Activated T-helper 2 cell treated with anti-CD3 and anti-CD28 coated beads, Interferon-gamma antibody, Interleukin-2, Interleukin-4, amounts not matched to agents 10 μg/mL and 5 μg/mL and 100 μg/mL, durations not matched to agents 14 hours and 24 hours and 36 hours (primary cell): ENCODE measurements at regions not wholly inside any gene's neighbourhood (a gene's known extent, or its start where the extent isn't known, plus 50 kb on each side); places are given as distances from the start of the nearest gene placed in this dataset.
"Not testable (repeated sequence)": the region's sequence is repeated elsewhere in the genome, so short reads cannot be mapped to it uniquely, and the experiment has no call there.

ENCODE experiments used
- DNase-seq: peaks from one replicate; pipeline ENCODE4 v3.0.0; 2021; ENCODE audit warnings: low spot score
- H3K27ac Mint-ChIP-seq: one replicate; pipeline ENCODE4 v1.8.0; 2021; ENCODE audit warnings: mixed read lengths
- H3K27me3 Mint-ChIP-seq: one replicate; pipeline ENCODE4 v1.8.0; 2021; ENCODE audit warnings: low read depth, mixed read lengths
- H3K36me3 Mint-ChIP-seq: one replicate; pipeline ENCODE4 v1.8.0; 2021; ENCODE audit warnings: low read depth, mixed read lengths
- H3K4me1 Mint-ChIP-seq: one replicate; pipeline ENCODE4 v1.8.0; 2021; ENCODE audit warnings: low read depth, mixed read lengths
- H3K4me3 Mint-ChIP-seq: one replicate; pipeline ENCODE4 v1.8.0; 2021; ENCODE audit warnings: low read depth, mild to moderate bottlenecking, moderate library complexity, mixed read lengths
- H3K9me3 Mint-ChIP-seq: one replicate; pipeline ENCODE4 v1.8.0; 2021; ENCODE audit warnings: mixed read lengths
- intact Hi-C: fragments of 100-400 bp; cut with micrococcal nuclease; formaldehyde crosslinking; loops from one replicate; pipeline ENCODE4 v1.15.1; 2023

DNA sequence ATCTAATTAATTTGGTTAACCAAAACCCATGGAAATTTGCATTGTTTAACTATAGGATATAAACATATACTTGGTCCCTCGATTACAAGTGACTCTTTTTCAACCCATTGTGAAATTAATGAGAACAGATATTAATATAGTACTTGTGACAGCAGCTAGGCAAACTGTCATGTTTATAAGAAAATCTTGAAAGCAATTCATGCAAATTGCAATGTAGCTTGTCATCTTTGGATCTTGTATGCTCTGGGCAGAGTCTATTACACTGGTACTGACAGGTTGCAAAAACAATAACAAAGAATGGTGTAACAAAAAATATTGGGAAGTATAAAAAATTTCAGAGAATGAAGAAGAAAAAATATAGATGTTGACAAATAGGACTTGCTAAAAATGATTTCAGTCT is 941.0 kb downstream of the DNAH5 start:
- H3K4me3 Mint-ChIP-seq: no peak overlapping the region
- H3K27me3 Mint-ChIP-seq: no peaks in the 10 kb centered on the region
- H3K27ac Mint-ChIP-seq: no peak overlapping the region
- no peaks in the 10 kb centered on the region for H3K36me3 Mint-ChIP-seq
- H3K4me1 Mint-ChIP-seq: no peaks in the 10 kb centered on the region
- no peak for DNase-seq
- H3K9me3 Mint-ChIP-seq: peaks cover 56% of the 10 kb centered on the region
- intact Hi-C loops: no loop called here

DNA sequence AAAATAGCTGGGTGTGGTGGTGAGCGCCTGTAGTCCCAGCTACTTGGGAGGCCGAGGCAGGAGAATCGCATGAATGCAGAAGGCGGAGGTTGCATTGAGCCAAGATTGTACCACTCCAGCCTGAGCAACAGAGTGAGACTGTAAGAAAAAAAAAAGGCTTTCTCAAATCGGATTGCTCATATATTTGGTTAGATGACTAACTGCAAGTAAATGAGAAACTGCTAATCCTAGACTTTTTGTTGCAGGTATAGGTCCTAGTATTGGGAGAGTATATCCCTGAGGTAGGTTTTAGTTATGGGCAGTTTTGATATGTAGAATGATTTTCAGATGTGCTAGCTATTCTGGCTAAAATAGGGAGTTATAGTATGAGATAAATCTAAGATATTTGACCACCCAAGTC is 944.8 kb downstream of the DNAH5 start:
- H3K4me3 Mint-ChIP-seq: no peak overlapping the region
- peaks cover 50% of the 10 kb centered on the region for H3K9me3 Mint-ChIP-seq
- H3K36me3 Mint-ChIP-seq: no peaks in the 10 kb centered on the region
- no peak overlapping the region for H3K27ac Mint-ChIP-seq
- no peaks in the 10 kb centered on the region for H3K4me1 Mint-ChIP-seq
- DNase-seq: no peak
- intact Hi-C loops: no loop called here
- no peaks in the 10 kb centered on the region for H3K27me3 Mint-ChIP-seq

DNA sequence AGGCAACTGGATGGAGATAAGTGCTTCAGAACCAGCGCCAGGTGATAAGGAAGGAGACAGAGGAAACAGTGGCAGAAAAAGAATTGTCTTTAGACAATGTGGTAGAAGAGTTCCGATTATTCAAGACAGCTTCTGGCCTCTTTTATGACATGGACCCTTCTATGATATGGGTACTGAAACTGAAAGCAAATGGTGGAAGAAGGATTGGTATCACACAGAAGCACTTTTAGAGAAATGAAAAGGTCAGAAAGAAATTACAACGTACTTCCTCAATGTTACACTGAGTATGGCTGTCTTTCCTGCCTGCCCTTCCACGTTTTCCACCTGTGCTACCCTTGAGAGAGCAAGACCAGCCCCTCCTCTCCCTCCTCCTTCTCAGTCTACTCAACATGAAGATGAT is 959.3 kb downstream of the DNAH5 start:
- intact Hi-C loops: no loop called here
- Mint-ChIP-seq H3K4me3 (no peak overlapping the region), H3K27ac (no peak overlapping the region), H3K9me3 (peaks cover 51% of the 10 kb centered on the region), H3K27me3 (no peaks in the 10 kb centered on the region), H3K4me1 (no peaks in the 10 kb centered on the region), H3K36me3 (no peaks in the 10 kb centered on the region)
- DNase-seq: no peak

DNA sequence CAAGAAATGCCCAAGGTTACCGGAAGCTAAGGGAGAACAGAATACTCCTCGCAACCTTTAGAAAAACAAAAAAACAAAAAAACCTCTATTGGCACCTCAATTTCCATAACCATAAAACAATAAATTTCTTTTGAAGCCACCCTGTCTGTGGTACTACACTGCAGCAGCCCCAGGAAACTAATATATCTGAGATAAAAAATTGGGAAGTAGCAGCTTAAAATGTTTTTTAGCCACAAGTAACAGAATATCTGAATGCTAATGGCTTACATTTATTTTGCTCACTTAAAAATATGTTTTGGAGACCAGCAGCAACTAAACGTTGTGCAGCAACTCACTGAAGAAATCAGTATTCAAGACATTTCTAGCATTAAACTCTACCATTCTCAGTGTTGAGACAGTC is 969.6 kb downstream of the DNAH5 start:
- no peaks in the 10 kb centered on the region for H3K27me3 Mint-ChIP-seq
- H3K4me1 Mint-ChIP-seq: no peaks in the 10 kb centered on the region
- H3K36me3 Mint-ChIP-seq: no peaks in the 10 kb centered on the region
- H3K27ac Mint-ChIP-seq: no peak overlapping the region
- intact Hi-C loops: no loop called here
- peaks cover 29% of the 10 kb centered on the region for H3K9me3 Mint-ChIP-seq
- DNase-seq: no peak
- no peak overlapping the region for H3K4me3 Mint-ChIP-seq

DNA sequence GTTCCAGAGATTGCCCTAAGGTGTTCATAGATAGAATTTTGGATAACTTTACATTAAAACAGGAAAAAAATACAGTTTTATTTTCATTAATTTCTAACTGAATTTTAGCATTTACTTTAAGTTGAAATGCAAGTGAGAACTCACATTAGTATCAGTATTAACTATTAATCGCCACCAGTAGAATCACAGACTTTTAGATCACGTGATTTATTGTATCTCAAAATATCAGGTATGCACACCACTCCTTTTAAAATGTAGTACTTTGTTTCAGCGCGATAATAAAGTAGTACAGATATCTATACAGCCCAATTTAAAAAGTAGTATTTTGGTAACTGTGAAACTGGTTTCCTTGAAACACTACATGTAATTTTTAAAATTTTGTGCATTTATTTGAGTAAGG is 978.7 kb downstream of the DNAH5 start:
- intact Hi-C loops: no loop called here
- Mint-ChIP-seq H3K36me3 (no peaks in the 10 kb centered on the region), H3K4me3 (no peak overlapping the region), H3K4me1 (no peaks in the 10 kb centered on the region), H3K9me3 (peaks cover 33% of the 10 kb centered on the region), H3K27ac (no peak overlapping the region), H3K27me3 (no peaks in the 10 kb centered on the region)
- DNase-seq: no peak

DNA sequence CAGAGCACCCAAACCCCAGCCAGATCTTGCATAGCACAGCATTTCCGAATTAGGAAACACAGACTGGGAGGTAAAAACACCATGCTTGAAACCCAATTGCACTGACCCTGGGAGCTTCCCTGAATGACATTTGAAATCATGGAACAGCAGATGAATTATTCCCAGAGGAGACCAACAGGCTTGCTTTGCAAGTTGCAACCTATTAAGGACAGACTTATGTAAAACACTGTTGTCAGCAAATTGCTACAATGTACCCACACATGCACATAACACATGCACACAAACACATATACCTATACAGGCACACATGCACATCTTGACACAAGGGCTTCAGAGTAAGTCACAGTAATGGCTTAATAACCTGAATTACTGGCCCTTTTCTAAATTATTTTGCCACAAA is 984.8 kb downstream of the DNAH5 start:
- H3K4me3 Mint-ChIP-seq: no peak overlapping the region
- no peaks in the 10 kb centered on the region for H3K27me3 Mint-ChIP-seq
- DNase-seq: no peak
- intact Hi-C loops: no loop called here
- no peaks in the 10 kb centered on the region for H3K36me3 Mint-ChIP-seq
- peaks cover 17% of the 10 kb centered on the region for H3K9me3 Mint-ChIP-seq
- H3K27ac Mint-ChIP-seq: no peak overlapping the region
- no peaks in the 10 kb centered on the region for H3K4me1 Mint-ChIP-seq

DNA sequence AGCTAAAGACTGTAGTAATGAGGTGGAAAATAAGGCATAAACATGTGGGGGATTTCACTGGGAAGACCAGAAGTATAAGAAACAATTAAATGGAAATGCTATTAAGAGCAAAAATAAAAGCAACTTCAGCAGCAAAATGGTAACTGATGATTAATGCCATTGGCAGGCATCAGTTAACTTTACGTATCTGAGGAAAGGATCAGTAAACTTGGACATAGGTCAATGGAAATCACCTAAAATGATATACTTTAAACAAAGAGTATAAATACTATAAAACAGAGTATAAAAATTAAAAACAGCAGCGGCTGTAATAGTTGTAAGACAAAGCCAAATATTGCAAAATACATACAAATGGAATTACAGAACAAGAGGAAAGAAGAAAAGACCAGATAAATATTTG is 992.1 kb downstream of the DNAH5 start:
- no peak overlapping the region for H3K27ac Mint-ChIP-seq
- no peak for DNase-seq
- no peaks in the 10 kb centered on the region for H3K4me1 Mint-ChIP-seq
- no peaks in the 10 kb centered on the region for H3K27me3 Mint-ChIP-seq
- H3K36me3 Mint-ChIP-seq: no peaks in the 10 kb centered on the region
- peaks cover 29% of the 10 kb centered on the region for H3K9me3 Mint-ChIP-seq
- no peak overlapping the region for H3K4me3 Mint-ChIP-seq
- intact Hi-C loops: no loop called here

DNA sequence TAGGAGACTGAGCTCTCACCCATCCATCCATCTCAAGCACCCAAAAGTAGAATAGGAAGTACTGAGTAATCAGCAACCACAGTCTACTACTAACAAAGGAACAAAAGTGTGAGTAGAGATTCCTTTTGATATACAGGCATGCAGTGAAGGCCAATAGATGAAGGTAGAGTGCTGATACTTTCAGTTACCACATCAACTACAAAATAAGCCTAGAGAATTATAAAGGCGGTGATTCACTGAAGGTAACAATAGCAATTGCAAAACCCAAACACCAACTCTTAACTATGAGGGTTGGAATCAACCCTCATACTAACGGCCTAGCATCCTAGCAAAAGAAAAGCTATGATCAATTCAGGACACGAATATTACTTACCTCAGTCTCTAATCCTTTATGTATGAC is 992.6 kb downstream of the DNAH5 start:
- no peaks in the 10 kb centered on the region for H3K27me3 Mint-ChIP-seq
- H3K27ac Mint-ChIP-seq: no peak overlapping the region
- H3K4me1 Mint-ChIP-seq: no peaks in the 10 kb centered on the region
- intact Hi-C loops: no loop called here
- no peaks in the 10 kb centered on the region for H3K36me3 Mint-ChIP-seq
- DNase-seq: no peak
- H3K9me3 Mint-ChIP-seq: peaks cover 34% of the 10 kb centered on the region
- H3K4me3 Mint-ChIP-seq: no peak overlapping the region

DNA sequence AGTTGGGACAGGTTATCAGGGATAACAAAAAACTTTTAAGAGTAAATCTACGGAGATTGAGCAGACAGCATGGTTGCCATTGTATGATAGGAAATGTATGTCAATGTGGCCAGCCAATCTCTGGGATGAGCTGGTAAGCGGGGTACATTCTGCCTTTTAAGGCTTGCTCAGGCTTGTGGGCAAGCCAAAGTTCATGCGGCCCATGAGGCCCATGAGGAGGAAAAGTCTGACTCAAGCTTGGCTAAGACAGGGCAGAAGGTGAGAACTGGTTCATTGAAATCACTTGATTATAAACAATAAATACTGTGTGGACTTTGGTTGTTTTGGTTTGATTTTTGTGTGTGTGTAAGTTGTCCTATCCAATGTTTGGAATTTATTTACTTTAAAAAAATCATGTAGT is 997.1 kb downstream of the DNAH5 start:
- no peak for DNase-seq
- no peaks in the 10 kb centered on the region for H3K36me3 Mint-ChIP-seq
- no peak overlapping the region for H3K4me3 Mint-ChIP-seq
- no peaks in the 10 kb centered on the region for H3K4me1 Mint-ChIP-seq
- intact Hi-C loops: no loop called here
- peaks cover 40% of the 10 kb centered on the region for H3K9me3 Mint-ChIP-seq
- H3K27me3 Mint-ChIP-seq: no peaks in the 10 kb centered on the region
- no peak overlapping the region for H3K27ac Mint-ChIP-seq

DNA sequence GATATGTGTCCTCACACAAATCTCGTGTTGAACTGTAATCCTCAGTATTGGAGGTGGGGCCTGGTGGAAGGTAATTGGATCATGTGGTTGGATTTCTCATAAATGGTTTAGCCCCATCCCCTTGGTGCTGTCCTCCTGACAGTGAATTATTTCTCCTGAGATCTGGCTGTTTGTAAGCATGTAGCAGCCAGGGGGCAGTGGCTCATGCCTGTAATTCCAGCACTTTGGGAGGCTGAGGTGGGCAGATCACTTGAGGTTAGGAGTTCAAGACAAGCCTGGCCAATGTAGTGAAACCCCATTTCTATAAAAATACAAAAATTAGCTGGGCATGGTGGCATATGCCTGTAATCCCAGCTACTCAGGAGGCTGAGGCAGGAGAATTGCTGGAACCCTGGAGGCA is 999.0 kb downstream of the DNAH5 start:
- H3K4me1 Mint-ChIP-seq, intact Hi-C loops, H3K36me3 Mint-ChIP-seq, H3K27ac Mint-ChIP-seq, H3K4me3 Mint-ChIP-seq, DNase-seq, H3K27me3 Mint-ChIP-seq: not testable (repeated sequence)
- peaks cover 38% of the 10 kb centered on the region for H3K9me3 Mint-ChIP-seq

DNA sequence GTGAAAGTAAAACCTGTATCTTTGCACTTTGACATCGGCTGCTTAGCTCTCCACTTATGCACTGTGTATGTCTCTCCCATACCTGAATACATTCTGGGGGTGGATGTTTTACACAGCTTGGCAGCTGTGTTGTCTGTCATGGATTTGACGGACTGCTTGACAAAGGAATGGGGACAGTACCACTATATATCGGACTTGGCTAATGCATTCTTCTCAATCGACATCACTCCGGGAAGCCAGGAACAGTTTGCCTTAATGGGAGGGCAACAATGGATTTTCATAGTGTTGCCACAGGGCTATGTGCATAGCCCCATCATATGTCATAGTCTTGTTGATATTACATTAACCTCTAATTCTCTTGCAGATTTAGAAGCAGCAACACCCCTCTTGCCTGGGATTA is 1008.3 kb downstream of the DNAH5 start:
- H3K36me3 Mint-ChIP-seq: no peaks in the 10 kb centered on the region
- H3K9me3 Mint-ChIP-seq: peaks cover 32% of the 10 kb centered on the region
- H3K4me3 Mint-ChIP-seq: no peak overlapping the region
- intact Hi-C loops: no loop called here
- no peak overlapping the region for H3K27ac Mint-ChIP-seq
- no peaks in the 10 kb centered on the region for H3K27me3 Mint-ChIP-seq
- H3K4me1 Mint-ChIP-seq: no peaks in the 10 kb centered on the region
- no peak for DNase-seq

DNA sequence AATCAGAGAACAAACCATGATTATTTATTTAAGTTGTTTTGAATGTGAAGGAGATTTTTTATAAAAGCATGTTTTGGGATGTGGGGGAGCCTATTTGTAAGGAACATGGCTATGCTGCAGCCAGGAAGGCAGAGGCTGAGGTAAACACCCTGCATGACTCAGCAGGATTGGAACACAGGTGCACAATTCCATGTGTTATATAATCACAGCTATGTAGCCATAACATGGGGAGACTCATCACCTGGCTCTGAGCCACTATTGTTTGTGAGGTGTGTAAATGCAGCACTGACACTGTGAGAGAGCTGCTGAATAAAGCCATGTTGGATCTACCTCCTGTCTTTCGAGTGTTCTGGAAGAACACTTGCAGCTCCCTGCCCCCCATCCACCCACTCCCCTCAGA is 1009.8 kb downstream of the DNAH5 start:
- Mint-ChIP-seq H3K9me3 (peaks cover 38% of the 10 kb centered on the region), H3K4me1 (no peaks in the 10 kb centered on the region), H3K36me3 (no peaks in the 10 kb centered on the region), H3K27ac (no peak overlapping the region), H3K4me3 (no peak overlapping the region), H3K27me3 (no peaks in the 10 kb centered on the region)
- DNase-seq: no peak
- intact Hi-C loops: no loop called here

DNA sequence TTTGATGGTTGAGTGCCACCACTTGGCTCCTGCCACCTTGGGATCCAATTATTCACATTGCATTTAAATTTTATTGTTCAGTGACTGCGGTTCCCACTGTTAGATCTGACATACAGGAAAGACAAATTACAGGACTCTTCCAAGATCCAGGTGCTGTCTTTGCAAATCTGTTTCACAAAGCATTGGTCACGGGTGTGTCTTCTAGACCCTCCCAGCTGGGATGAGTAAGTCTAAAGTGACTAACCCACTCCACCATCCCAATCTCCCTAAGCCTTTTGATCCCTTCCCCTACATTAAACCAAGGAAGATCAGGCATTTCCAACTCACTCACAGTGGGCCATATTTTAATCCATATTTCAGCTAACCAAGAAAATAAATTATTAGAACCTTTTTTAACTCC is 1016.3 kb upstream of the CTNND2 start:
- H3K4me1 Mint-ChIP-seq: no peaks in the 10 kb centered on the region
- intact Hi-C loops: no loop called here

DNA sequence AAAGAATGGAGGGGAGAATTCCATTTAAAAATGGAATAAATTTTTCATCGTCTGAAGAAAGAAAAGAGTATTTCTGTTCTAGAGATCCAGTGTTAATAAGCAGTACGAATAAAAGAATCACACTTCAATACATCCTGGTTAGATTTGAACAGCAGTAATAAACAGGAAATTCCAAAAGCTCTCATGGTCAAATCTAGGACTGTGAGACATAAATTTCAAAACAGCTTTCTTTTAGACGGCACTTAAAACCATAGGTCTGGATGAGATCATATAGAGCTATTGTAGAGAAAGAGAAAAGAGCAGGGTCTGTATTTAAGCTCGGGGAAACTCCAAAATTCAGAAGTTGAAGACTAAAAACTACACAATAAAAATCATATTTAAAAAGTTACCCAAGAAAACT is 1006.9 kb upstream of the CTNND2 start:
- Mint-ChIP-seq H3K36me3 (no peaks in the 10 kb centered on the region), H3K4me1 (no peaks in the 10 kb centered on the region), H3K27me3 (no peaks in the 10 kb centered on the region), H3K9me3 (peaks cover 38% of the 10 kb centered on the region), H3K4me3 (no peak overlapping the region), H3K27ac (no peak overlapping the region)
- intact Hi-C loops: no loop called here
- no peak for DNase-seq

More for the DNA sequence above, 1016.3 kb upstream of the CTNND2 start:
- Mint-ChIP-seq H3K27me3 (no peaks in the 10 kb centered on the region), H3K36me3 (no peaks in the 10 kb centered on the region), H3K27ac (no peak overlapping the region), H3K9me3 (peaks cover 44% of the 10 kb centered on the region), H3K4me3 (no peak overlapping the region)
- no peak for DNase-seq
